Natural killer cell (primary cell): ENCODE measurements at regions not wholly inside any gene's neighbourhood (a gene's known extent, or its start where the extent isn't known, plus 50 kb on each side); places are given as distances from the start of the nearest gene placed in this dataset.

ENCODE experiments used
- ATAC-seq, 3 donors: fragments of 150-1000 bp in 2 of 3; fragments of 200-7000 bp in 1 of 3; cut with Tn5 transposase; 1 replicate in 1 of 3; 2 replicates in 2 of 3; pipeline ENCODE4 v1.10.0; 2021; ENCODE audit warnings: mild to moderate bottlenecking in 2 of 3, moderate library complexity in 2 of 3
- DNase-seq, 2 donors: peaks; one replicate each; pipeline versions ENCODE4 v3.0.0 to v3.0.0-alpha.2; 2013 to 2021; ENCODE audit warnings: mixed read lengths in 1 of 2
- H3K27ac ChIP-seq: one replicate; pipeline ENCODE4 v1.5.1; 2013; ENCODE audit warnings: mild to moderate bottlenecking, low read length
- H3K27me3 ChIP-seq: one replicate; pipeline ENCODE4 v1.6.1; 2013; ENCODE audit warnings: low read length; ENCODE audit not compliant: control insufficient read depth, insufficient read depth
- H3K36me3 ChIP-seq: one replicate; pipeline ENCODE4 v1.6.1; 2013; ENCODE audit warnings: low read length; ENCODE audit not compliant: control insufficient read depth, insufficient read depth
- H3K4me1 ChIP-seq: one replicate; pipeline ENCODE4 v1.6.1; 2013; ENCODE audit warnings: low read length; ENCODE audit not compliant: control insufficient read depth, insufficient read depth
- H3K4me3 ChIP-seq: one replicate; pipeline ENCODE4 v1.5.1; 2013; ENCODE audit warnings: low read length
- H3K9me3 ChIP-seq: one replicate; pipeline ENCODE4 v1.6.1; 2013; ENCODE audit warnings: low read length; ENCODE audit not compliant: control insufficient read depth, insufficient read depth
- H3K27ac Mint-ChIP-seq, 2 donors: one replicate each; pipeline ENCODE4 v1.8.0; 2022; ENCODE audit warnings: mild to moderate bottlenecking in 2 of 2, mixed read lengths in 2 of 2, moderate library complexity in 1 of 2
- H3K27me3 Mint-ChIP-seq, 2 donors: one replicate each; pipeline ENCODE4 v1.8.0; 2022; ENCODE audit warnings: low read depth in 2 of 2, mixed read lengths in 2 of 2
- H3K36me3 Mint-ChIP-seq: one replicate; pipeline ENCODE4 v1.8.0; 2022; ENCODE audit warnings: mixed read lengths
- H3K4me1 Mint-ChIP-seq, 2 donors: one replicate each; pipeline ENCODE4 v1.8.0; 2022; ENCODE audit warnings: mixed read lengths in 2 of 2
- H3K4me3 Mint-ChIP-seq: one replicate; pipeline ENCODE4 v1.8.0; 2022; ENCODE audit warnings: mild to moderate bottlenecking, moderate library complexity, mixed read lengths
- H3K9me3 Mint-ChIP-seq, 2 donors: one replicate each; pipeline ENCODE4 v1.8.0; 2022; ENCODE audit warnings: mixed read lengths in 2 of 2
- CTCF ChIP-seq: fragments of 200-600 bp; IDR thresholded peaks from one replicate; pipeline ENCODE4 v1.8.0; 2022; ENCODE audit warnings: antibody characterized with exemption
- WGBS: methylation state at CpG from one replicate; pipeline ENCODE4 v1.1.7; 2013; ENCODE audit warnings: missing lambda C conversion rate; ENCODE audit not compliant: insufficient coverage; 5-methylcytosine and 5-hydroxymethylcytosine counted together
- intact Hi-C: fragments of 100-400 bp; cut with micrococcal nuclease; formaldehyde crosslinking; loops from one replicate; pipeline ENCODE4 v1.14.2; 2022

GRCh38 chr6:133773776-133774175 lies 115.1 kb upstream of the TCF21 start:
- H3K36me3 Mint-ChIP-seq = no peaks in the 10 kb centered on the region
- Histone ChIP-seq H3K36me3 (no peaks in the 10 kb centered on the region), H3K27me3 (no peaks in the 10 kb centered on the region), H3K27ac (no peak overlapping the region), H3K9me3 (no peaks in the 10 kb centered on the region), H3K4me1 (no peaks in the 10 kb centered on the region), H3K4me3 (no peak overlapping the region)
- peaks cover 2 to 4% of the 10 kb centered on the region in 2 donors for H3K9me3 Mint-ChIP-seq
- WGBS = 92% methylated on average over 2 of the region's 2 CpGs
- no peaks in the 10 kb centered on the region for H3K4me1 Mint-ChIP-seq
- intact Hi-C loops = no loop called here
- H3K4me3 Mint-ChIP-seq = no peak overlapping the region
- TF ChIP-seq CTCF = no peak
- no peak for DNase-seq
- H3K27ac Mint-ChIP-seq = no peak overlapping the region
- no peak for ATAC-seq
- peaks cover 0 to 3% of the 10 kb centered on the region in 2 donors for H3K27me3 Mint-ChIP-seq

- no peaks in the 10 kb centered on the region for H3K9me3 ChIP-seq
- Mint-ChIP-seq H3K27me3 (peaks cover 0 to 3% of the 10 kb centered on the region in 2 donors), H3K4me3 (no peak overlapping the region), H3K27ac (no peak overlapping the region), H3K4me1 (no peaks in the 10 kb centered on the region), H3K36me3 (no peaks in the 10 kb centered on the region), H3K9me3 (peaks cover 2 to 4% of the 10 kb centered on the region in 2 donors)
- no peaks in the 10 kb centered on the region for H3K27me3 ChIP-seq
- no peak overlapping the region for H3K27ac ChIP-seq
- no peaks in the 10 kb centered on the region for H3K36me3 ChIP-seq
- no peak for ATAC-seq
- intact Hi-C loops = no loop called here
- no peak overlapping the region for H3K4me3 ChIP-seq
- no peak for TF ChIP-seq CTCF
- no peak for DNase-seq
- WGBS = 100% methylated on average over 1 of the region's 2 CpGs
- H3K4me1 ChIP-seq = no peaks in the 10 kb centered on the region
Measured at GRCh38 chr6:133774356-133774755, 114.6 kb upstream of the TCF21 start.

- H3K4me1 ChIP-seq = no peaks in the 10 kb centered on the region
- H3K27ac ChIP-seq = no peak overlapping the region
- H3K9me3 ChIP-seq = no peaks in the 10 kb centered on the region
- no peak for TF ChIP-seq CTCF
- H3K27me3 Mint-ChIP-seq = peaks cover 0 to 3% of the 10 kb centered on the region in 2 donors
- H3K9me3 Mint-ChIP-seq = peaks cover 4% of the 10 kb centered on the region in 2 donors
- no peaks in the 10 kb centered on the region for H3K4me1 Mint-ChIP-seq
- H3K4me3 Mint-ChIP-seq = no peak overlapping the region
- H3K36me3 Mint-ChIP-seq = no peaks in the 10 kb centered on the region
- H3K27me3 ChIP-seq = no peaks in the 10 kb centered on the region
- intact Hi-C loops = no loop called here
- ATAC-seq = no peak
- H3K36me3 ChIP-seq = no peaks in the 10 kb centered on the region
- H3K27ac Mint-ChIP-seq = no peak overlapping the region
- 100% methylated on average over 1 of the region's 2 CpGs for WGBS
- DNase-seq = no peak
- H3K4me3 ChIP-seq = no peak overlapping the region
Measured at GRCh38 chr6:133778414-133779130, 110.3 kb upstream of the TCF21 start.
